ENCODE measurements at regions not wholly inside any gene's neighbourhood (a gene's known extent, or its start where the extent isn't known, plus 50 kb on each side); places are given as distances from the start of the nearest gene placed in this dataset.
A peak's percentile ranks its signal among the peaks of the same experiment; 100 is the strongest.

GRCh38 chr6:73965539-73966029 lies 269.6 kb downstream of the CD109 start:
- no peak overlapping the region for H3K27ac Mint-ChIP-seq
- no peak overlapping the region for H3K4me3 Mint-ChIP-seq
- peaks cover 5% of the 10 kb centered on the region for H3K27me3 Mint-ChIP-seq
- ChIA-PET POLR2A (no interaction called here), CTCF (interaction anchor here (0.7 kb wide), 1 partner anchor 16 kb away, joined by 3 read pairs; no protein-coding TSS in a partner anchor)
- no peaks in the 10 kb centered on the region for H3K36me3 Mint-ChIP-seq (ENCODE audit: low read depth)
- intact Hi-C loops (cut with DNase I, micrococcal nuclease) = loop anchor here in 1 of 2 experiments (5.0 kb wide), 1 partner anchor 228 kb away; no protein-coding TSS in a partner anchor
- DNase-seq (no peak), ATAC-seq (no peak)
- no peaks in the 10 kb centered on the region for H3K4me1 Mint-ChIP-seq
- H3K9me3 Mint-ChIP-seq (ENCODE audit: low read depth) = no peaks in the 10 kb centered on the region

- DNase-seq (no peak), ATAC-seq (no peak)
- Mint-ChIP-seq H3K9me3 (ENCODE audit: low read depth) (no peaks in the 10 kb centered on the region), H3K27me3 (peaks cover 5% of the 10 kb centered on the region), H3K4me1 (no peaks in the 10 kb centered on the region), H3K4me3 (no peak overlapping the region), H3K27ac (no peak overlapping the region), H3K36me3 (ENCODE audit: low read depth) (no peaks in the 10 kb centered on the region)
- ChIA-PET POLR2A (no interaction called here), CTCF (interaction anchor here (0.6 to 1.2 kb wide), 3 partner anchors 16 to 695 kb away, joined by 3 read pairs; no protein-coding TSS in a partner anchor)
- intact Hi-C loops (cut with DNase I, micrococcal nuclease) = no loop called here
Observed at GRCh38 chr6:73964241-73964854, 268.3 kb downstream of the CD109 start.

DNA sequence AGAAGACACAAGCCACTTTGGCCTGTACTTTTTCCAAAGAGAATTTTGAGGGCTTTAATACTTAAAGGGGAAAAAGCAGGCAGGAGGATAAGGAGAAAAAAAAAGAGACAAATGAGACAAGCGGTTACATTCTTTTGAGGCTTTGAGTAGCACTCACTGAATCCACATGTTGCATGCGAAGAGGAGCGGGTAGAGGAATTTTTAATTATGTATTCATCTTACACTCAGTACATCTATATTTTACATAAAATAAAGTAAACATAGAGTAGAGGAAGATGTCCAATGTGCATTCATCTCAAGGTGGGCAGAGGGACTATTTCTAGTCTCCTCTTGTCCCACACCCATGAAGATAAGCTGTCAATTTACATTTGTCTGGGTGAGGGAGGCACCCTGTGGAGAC lies 266.9 kb downstream of the CD109 start:
- Mint-ChIP-seq H3K27ac (no peak overlapping the region), H3K36me3 (ENCODE audit: low read depth) (no peaks in the 10 kb centered on the region), H3K27me3 (peaks cover 5% of the 10 kb centered on the region), H3K9me3 (ENCODE audit: low read depth) (no peaks in the 10 kb centered on the region), H3K4me1 (no peaks in the 10 kb centered on the region), H3K4me3 (no peak overlapping the region)
- ATAC-seq = no peak
- no peak for DNase-seq
- POLR2A ChIA-PET = no interaction called here
- intact Hi-C loops (cut with DNase I, micrococcal nuclease) = no loop called here
- CTCF ChIA-PET = interaction anchor here (0.7 kb wide), 1 partner anchor 109 kb away, joined by 3 read pairs; no protein-coding TSS in a partner anchor

DNA sequence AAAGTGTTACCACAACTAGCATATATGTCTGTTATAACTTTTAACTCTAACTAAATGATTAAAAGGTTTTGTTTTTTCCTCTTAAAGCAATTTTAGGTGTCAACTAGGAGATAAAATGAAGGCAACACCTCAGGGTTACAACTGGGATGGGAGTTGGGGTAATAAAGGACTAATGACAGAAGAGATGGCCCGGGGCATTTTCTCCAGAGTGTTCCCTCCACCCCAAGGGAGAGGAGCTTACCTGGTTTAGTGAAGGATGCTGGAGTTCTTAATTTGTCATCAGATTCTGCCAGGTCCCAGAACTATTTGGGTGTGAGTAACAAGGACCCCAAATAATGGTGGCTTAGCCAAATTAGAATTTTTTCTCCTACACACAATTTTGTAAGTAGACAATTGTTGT lies 260.3 kb downstream of the CD109 start:
- DNase-seq (no peak), ATAC-seq (no peak)
- no peak overlapping the region for H3K27ac Mint-ChIP-seq
- ChIA-PET CTCF (interaction anchor here (0.7 kb wide), 1 partner anchor 249 kb away, joined by 3 read pairs; no protein-coding TSS in a partner anchor), POLR2A (no interaction called here)
- H3K4me3 Mint-ChIP-seq = no peak overlapping the region
- intact Hi-C loops (cut with DNase I, micrococcal nuclease) = no loop called here
- no peaks in the 10 kb centered on the region for H3K9me3 Mint-ChIP-seq (ENCODE audit: low read depth)
- no peaks in the 10 kb centered on the region for H3K4me1 Mint-ChIP-seq
- H3K27me3 Mint-ChIP-seq = no peaks in the 10 kb centered on the region
- H3K36me3 Mint-ChIP-seq (ENCODE audit: low read depth) = no peaks in the 10 kb centered on the region

DNA sequence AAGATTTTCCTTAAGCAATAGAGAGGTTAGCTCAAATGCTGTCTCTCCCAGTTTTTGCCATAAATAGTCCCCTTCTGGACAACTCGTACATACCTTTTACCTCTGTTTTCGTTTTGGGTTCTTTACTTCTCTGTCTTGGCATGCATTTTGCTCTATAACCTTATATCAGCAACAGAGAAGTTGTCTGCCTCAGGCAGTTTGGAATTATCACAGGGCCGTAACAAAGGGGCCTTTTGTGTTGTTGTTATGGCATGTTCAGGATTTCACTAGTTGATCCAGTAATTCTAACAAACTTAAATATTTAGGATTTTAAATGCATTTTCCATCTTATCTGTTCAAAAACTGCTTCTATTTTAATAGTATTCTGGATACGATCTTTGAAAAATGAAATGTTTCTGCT lies 259.8 kb downstream of the CD109 start:
- ChIA-PET CTCF (no interaction called here), POLR2A (no interaction called here)
- Mint-ChIP-seq H3K27ac (no peak overlapping the region), H3K9me3 (ENCODE audit: low read depth) (no peaks in the 10 kb centered on the region), H3K27me3 (no peaks in the 10 kb centered on the region), H3K4me1 (no peaks in the 10 kb centered on the region), H3K36me3 (ENCODE audit: low read depth) (no peaks in the 10 kb centered on the region), H3K4me3 (no peak overlapping the region)
- intact Hi-C loops (cut with DNase I, micrococcal nuclease) = no loop called here
- DNase-seq = no peak
- no peak for ATAC-seq

GRCh38 chr6:73954881-73955280 lies 258.9 kb downstream of the CD109 start:
- H3K36me3 Mint-ChIP-seq (ENCODE audit: low read depth) = no peaks in the 10 kb centered on the region
- no peaks in the 10 kb centered on the region for H3K27me3 Mint-ChIP-seq
- no peak for ATAC-seq
- no peak overlapping the region for H3K27ac Mint-ChIP-seq
- intact Hi-C loops (cut with DNase I, micrococcal nuclease) = no loop called here
- POLR2A ChIA-PET = no interaction called here
- no peaks in the 10 kb centered on the region for H3K4me1 Mint-ChIP-seq
- CTCF ChIA-PET = no interaction called here
- no peak overlapping the region for H3K4me3 Mint-ChIP-seq
- H3K9me3 Mint-ChIP-seq (ENCODE audit: low read depth) = no peaks in the 10 kb centered on the region
- no peak for DNase-seq

DNA sequence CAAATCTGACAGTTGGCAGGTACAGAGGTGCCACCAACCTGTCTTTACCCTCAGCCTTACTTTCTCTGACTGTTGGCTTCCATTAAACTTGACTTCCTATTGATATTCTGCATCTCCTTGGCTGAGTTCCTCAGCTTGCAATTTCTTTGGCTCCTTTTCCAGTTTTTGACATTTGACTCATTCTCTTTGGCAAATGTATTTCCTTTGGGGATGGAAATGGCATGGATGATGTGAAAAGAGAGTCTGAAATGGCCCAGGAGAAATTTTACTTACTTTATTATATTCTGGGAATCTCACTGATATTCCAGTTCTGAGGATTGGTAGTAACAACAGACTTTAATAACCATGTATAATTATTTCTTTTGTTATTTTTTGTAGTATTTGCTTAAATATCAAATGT lies 255.2 kb downstream of the CD109 start:
- H3K27me3 Mint-ChIP-seq = peaks cover 4% of the 10 kb centered on the region
- H3K4me3 Mint-ChIP-seq = no peak overlapping the region
- ATAC-seq (no peak), DNase-seq (no peak)
- no peaks in the 10 kb centered on the region for H3K36me3 Mint-ChIP-seq (ENCODE audit: low read depth)
- no peak overlapping the region for H3K27ac Mint-ChIP-seq
- intact Hi-C loops (cut with DNase I, micrococcal nuclease) = no loop called here
- ChIA-PET POLR2A (no interaction called here), CTCF (no interaction called here)
- no peaks in the 10 kb centered on the region for H3K4me1 Mint-ChIP-seq
- H3K9me3 Mint-ChIP-seq (ENCODE audit: low read depth) = peaks cover 7% of the 10 kb centered on the region

DNA sequence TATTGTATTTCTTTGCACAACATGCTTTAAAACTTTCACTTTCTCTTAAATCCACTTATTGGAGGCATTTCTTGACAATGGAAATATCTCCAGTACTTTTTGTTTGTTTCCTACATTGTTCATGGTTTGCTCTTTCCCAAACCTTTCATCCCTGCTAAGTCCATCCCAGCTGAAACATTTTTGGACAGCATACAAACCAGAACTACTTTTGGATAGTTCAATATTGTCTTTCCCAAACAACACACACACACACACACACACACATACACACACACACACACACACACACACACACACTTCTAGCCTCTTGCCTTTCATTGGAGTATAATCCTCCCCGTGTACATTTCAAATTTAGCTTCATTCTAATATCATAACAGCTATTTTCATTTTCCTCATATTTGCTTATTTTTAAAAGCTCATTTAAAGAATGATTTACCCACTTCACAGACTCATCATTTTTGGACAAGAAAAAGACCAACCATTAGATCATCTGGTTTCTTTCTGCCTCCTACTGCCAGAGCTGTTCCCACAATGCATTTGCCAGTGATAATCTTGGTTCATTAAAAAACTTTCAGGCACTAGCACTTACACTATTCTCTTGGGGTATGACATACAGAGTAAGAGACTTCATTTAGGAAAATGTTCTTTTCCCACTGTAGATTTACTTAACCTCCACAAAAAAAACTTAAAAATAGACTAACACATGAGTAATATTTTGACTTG lies 248.1 kb downstream of the CD109 start:
- DNase-seq (no peak), ATAC-seq (no peak)
- Mint-ChIP-seq H3K27ac (no peak overlapping the region), H3K36me3 (ENCODE audit: low read depth) (no peaks in the 10 kb centered on the region), H3K9me3 (ENCODE audit: low read depth) (peaks cover 9% of the 10 kb centered on the region), H3K4me1 (no peaks in the 10 kb centered on the region), H3K4me3 (no peak overlapping the region), H3K27me3 (peaks cover 4% of the 10 kb centered on the region)
- ChIA-PET POLR2A (no interaction called here), CTCF (interaction anchor here (0.5 to 0.6 kb wide), 2 partner anchors 299 to 534 kb away, joined by 3 to 4 read pairs; no protein-coding TSS in a partner anchor)
- intact Hi-C loops (cut with DNase I, micrococcal nuclease) = no loop called here

GRCh38 chr6:73943411-73943810 lies 247.4 kb downstream of the CD109 start:
- H3K4me1 Mint-ChIP-seq = no peaks in the 10 kb centered on the region
- peaks cover 8% of the 10 kb centered on the region for H3K9me3 Mint-ChIP-seq (ENCODE audit: low read depth)
- no peaks in the 10 kb centered on the region for H3K36me3 Mint-ChIP-seq (ENCODE audit: low read depth)
- H3K4me3 Mint-ChIP-seq = no peak overlapping the region
- H3K27me3 Mint-ChIP-seq = peaks cover 2% of the 10 kb centered on the region
- DNase-seq (no peak), ATAC-seq (no peak)
- intact Hi-C loops (cut with DNase I, micrococcal nuclease) = no loop called here
- ChIA-PET POLR2A (no interaction called here), CTCF (no interaction called here)
- H3K27ac Mint-ChIP-seq = no peak overlapping the region

- CTCF ChIA-PET = no interaction called here
- H3K4me3 Mint-ChIP-seq = no peak overlapping the region
- H3K27me3 Mint-ChIP-seq = peaks cover 2% of the 10 kb centered on the region
- POLR2A ChIA-PET = no interaction called here
- intact Hi-C loops (cut with DNase I, micrococcal nuclease) = no loop called here
- DNase-seq = peak; percentile 11
- ATAC-seq = peak; percentile 42
- no peak overlapping the region for H3K27ac Mint-ChIP-seq
- H3K4me1 Mint-ChIP-seq = no peaks in the 10 kb centered on the region
- H3K9me3 Mint-ChIP-seq (ENCODE audit: low read depth) = peaks cover 8% of the 10 kb centered on the region
- no peaks in the 10 kb centered on the region for H3K36me3 Mint-ChIP-seq (ENCODE audit: low read depth)
Observed at GRCh38 chr6:73942592-73943186, 246.7 kb downstream of the CD109 start.

DNA sequence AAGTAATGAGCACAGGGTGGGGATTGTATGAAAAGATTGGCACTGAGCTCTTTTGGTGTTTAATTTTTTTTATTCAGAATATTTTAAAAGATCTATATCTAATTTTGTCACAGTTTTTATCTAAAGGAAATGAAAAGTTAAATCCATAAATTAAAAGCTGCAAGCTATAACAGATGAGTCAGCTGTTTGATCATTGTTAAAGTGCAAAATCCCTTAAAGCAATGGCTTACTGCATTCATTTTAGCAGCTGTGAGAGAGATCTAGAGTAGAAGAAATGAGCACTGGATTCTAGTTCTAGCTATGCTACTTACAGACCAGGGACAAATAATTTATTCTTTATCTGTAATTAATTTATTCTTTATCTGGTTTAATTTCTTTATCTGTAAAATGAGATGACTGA lies 245.9 kb downstream of the CD109 start:
- ATAC-seq (no peak), DNase-seq (no peak)
- no peak overlapping the region for H3K4me3 Mint-ChIP-seq
- peaks cover 8% of the 10 kb centered on the region for H3K9me3 Mint-ChIP-seq (ENCODE audit: low read depth)
- CTCF ChIA-PET = no interaction called here
- intact Hi-C loops (cut with DNase I, micrococcal nuclease) = no loop called here
- H3K36me3 Mint-ChIP-seq (ENCODE audit: low read depth) = no peaks in the 10 kb centered on the region
- H3K27me3 Mint-ChIP-seq = peaks cover 2% of the 10 kb centered on the region
- POLR2A ChIA-PET = no interaction called here
- H3K4me1 Mint-ChIP-seq = no peaks in the 10 kb centered on the region
- no peak overlapping the region for H3K27ac Mint-ChIP-seq

DNA sequence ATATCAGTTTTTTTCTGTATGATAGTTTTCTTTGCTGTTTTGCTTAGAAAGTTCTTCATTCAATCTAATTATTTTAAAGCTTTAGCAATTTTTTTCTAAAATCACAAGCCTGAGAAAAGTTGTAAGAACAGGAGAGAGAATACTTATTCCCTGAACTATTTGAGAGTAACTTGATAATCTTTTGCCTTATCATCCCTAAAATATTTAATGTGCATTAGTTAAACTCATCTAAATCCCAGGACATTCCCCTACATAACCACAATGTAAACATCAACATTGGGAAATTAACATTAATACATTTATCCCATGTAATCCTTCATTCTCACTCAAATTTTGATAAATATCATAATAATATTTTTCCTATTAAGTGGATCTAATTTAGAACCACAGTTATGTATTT lies 241.8 kb downstream of the CD109 start:
- intact Hi-C loops (cut with DNase I, micrococcal nuclease) = no loop called here
- Mint-ChIP-seq H3K4me3 (no peak overlapping the region), H3K36me3 (ENCODE audit: low read depth) (no peaks in the 10 kb centered on the region), H3K27ac (no peak overlapping the region), H3K27me3 (no peaks in the 10 kb centered on the region), H3K4me1 (no peaks in the 10 kb centered on the region), H3K9me3 (ENCODE audit: low read depth) (peaks cover 1% of the 10 kb centered on the region)
- DNase-seq (no peak), ATAC-seq (no peak)
- POLR2A ChIA-PET = no interaction called here
- CTCF ChIA-PET = no interaction called here

Data from activated CD4-positive, alpha-beta T cell treated with anti-CD3 and anti-CD28 coated beads for 36 hours (primary cell).